ENCODE measurements at regions not wholly inside any gene's neighbourhood (a gene's known extent, or its start where the extent isn't known, plus 50 kb on each side); places are given as distances from the start of the nearest gene placed in this dataset.

GRCh38 chr5:158407824-158408195 is 548.9 kb upstream of the CLINT1 start:
- TF ChIP-seq CTCF (conservative IDR thresholded peaks at IDR 0.05) (no peak), EZH2 (IDR thresholded peaks at IDR 0.05; ENCODE audit: low read depth) (no peak)
